ENCODE measurements at regions not wholly inside any gene's neighbourhood (a gene's known extent, or its start where the extent isn't known, plus 50 kb on each side); places are given as distances from the start of the nearest gene placed in this dataset.

GRCh38 chr5:125766706-125767105, 656.5 kb upstream of the GRAMD2B start:
- no peaks in the 10 kb centered on the region for H3K36me3 ChIP-seq (replicated peaks in 1 of 2; ENCODE audit: control insufficient read depth in 1 of 2, insufficient read depth in 2 of 2, low read length in 2 of 2)
- H3K9ac ChIP-seq (ENCODE audit: insufficient read depth, low read depth, low read length) = no peak overlapping the region
- H4K20me1 ChIP-seq (ENCODE audit: insufficient read depth, low read length) = no peaks in the 10 kb centered on the region
- H3K79me2 ChIP-seq (ENCODE audit: insufficient read depth, low read length) = no peaks in the 10 kb centered on the region
- in situ Hi-C loops (cut with HindIII; ENCODE audit: extremely low pct_ligation_motif_present, low pct_unique_long_range_greater_than_20kb) = no loop called here
- no peak for DNase-seq (ENCODE audit: low spot score)
- no peak for ATAC-seq
- H2AFZ ChIP-seq (ENCODE audit: low read length) = no peak overlapping the region
- 4% methylated on average over 1 of the region's 1 CpG for WGBS (ENCODE audit: low lambda C conversion rate)
- peaks cover 30% of the 10 kb centered on the region for H3K9me3 ChIP-seq (ENCODE audit: low read length)
- no peaks in the 10 kb centered on the region for H3K4me1 ChIP-seq (ENCODE audit: insufficient read depth, low read length)
- ChIA-PET CTCF (ENCODE audit: low intra/inter-chr PET ratio, low total read pairs) (no interaction called here), POLR2A (no interaction called here)
- BruUV-seq (replicated peaks) = no TSS peak
- H3K4me3 ChIP-seq (replicated peaks in 1 of 3; ENCODE audit: insufficient read depth in 1 of 3, low read depth in 2 of 3, low read length in 3 of 3) = no peak overlapping the region
- TF ChIP-seq ATF7 (IDR thresholded peaks at IDR 0.05) = peak; percentile 83
- TF ChIP-seq ATF7 (CRISPR knock-in tag; IDR thresholded peaks at IDR 0.05) = no peak
- TF ChIP-seq TEF (CRISPR knock-in tag; IDR thresholded peaks at IDR 0.05) = no peak
- no peak for TF ChIP-seq ZNF343 (CRISPR knock-in tag; IDR thresholded peaks at IDR 0.05)
- TF ChIP-seq HDAC1 (CRISPR knock-in tag; IDR thresholded peaks at IDR 0.05) = no peak
- TF ChIP-seq ZNF672 (CRISPR knock-in tag; IDR thresholded peaks at IDR 0.05) = no peak
- peak; percentile 85 for TF ChIP-seq CREB1 (IDR thresholded peaks at IDR 0.05)
- TF ChIP-seq CREB1 (CRISPR knock-in tag; IDR thresholded peaks at IDR 0.05) = no peak
- no peak for TF ChIP-seq ZNF18 (CRISPR knock-in tag; IDR thresholded peaks at IDR 0.05; ENCODE audit: insufficient replicate concordance)
- no peak for TF ChIP-seq ZNF790 (CRISPR knock-in tag; IDR thresholded peaks at IDR 0.05; ENCODE audit: borderline replicate concordance)
- no peak for TF ChIP-seq HNF1A (IDR thresholded peaks at IDR 0.05; ENCODE audit: low read depth)
- no peak for TF ChIP-seq HNF1A (CRISPR knock-in tag; IDR thresholded peaks at IDR 0.05; ENCODE audit: borderline replicate concordance)
- H3K27ac ChIP-seq (ENCODE audit: extremely low read length, insufficient read depth, low read length) = no peak overlapping the region
- intact Hi-C loops (cut with micrococcal nuclease; ENCODE audit: unreplicated experiment) = no loop called here
- no peaks in the 10 kb centered on the region for H3K27me3 ChIP-seq (ENCODE audit: control insufficient read depth in 1 of 2, insufficient read depth in 2 of 2, low read length in 2 of 2)
- H3K4me2 ChIP-seq (ENCODE audit: low read depth, low read length) = no peak overlapping the region
- FAIRE-seq = no peak

All from HepG2 (cell line).